Endothelial cell of umbilical vein (primary cell): ENCODE measurements at regions not wholly inside any gene's neighbourhood (a gene's known extent, or its start where the extent isn't known, plus 50 kb on each side); places are given as distances from the start of the nearest gene placed in this dataset.

ENCODE experiments used
- CTCF ChIP-seq, 2 donors: IDR thresholded peaks; 1 replicate in 1 of 2; 2 replicates in 1 of 2; pipeline ENCODE4 v1.5.1; 2011; ENCODE audit warnings: low read length in 2 of 2, mild to moderate bottlenecking in 2 of 2, moderate library complexity in 2 of 2, control low read depth in 1 of 2, inconsistent platforms in 1 of 2, low read depth in 1 of 2; ENCODE audit not compliant: insufficient read depth in 1 of 2; ENCODE audit errors: extremely low read depth in 1 of 2
- EZH2 ChIP-seq: IDR thresholded peaks from 2 replicates; pipeline ENCODE4 v1.6.1; 2012; ENCODE audit warnings: borderline replicate concordance, low read depth, mild to moderate bottlenecking, moderate library complexity, low read length, inconsistent platforms; ENCODE audit not compliant: severe bottlenecking
- JUN ChIP-seq: IDR thresholded peaks from 2 replicates; pipeline ENCODE4 v1.6.1; 2011; ENCODE audit warnings: borderline replicate concordance, low read depth; ENCODE audit not compliant: insufficient read length, insufficient read depth
- POLR2A ChIP-seq: IDR thresholded peaks from 2 replicates; pipeline ENCODE4 v1.6.1; 2012; ENCODE audit warnings: low read depth, mild to moderate bottlenecking, control low read depth, low read length
- POLR2AphosphoS5 ChIP-seq: IDR thresholded peaks from 2 replicates; pipeline ENCODE4 v1.6.1; 2012; ENCODE audit warnings: low read depth, mild to moderate bottlenecking, control low read depth, low read length, moderate library complexity; ENCODE audit not compliant: insufficient read depth

GRCh38 chr11:92696076-92696475 is 273.4 kb upstream of the MTNR1B start:
- TF ChIP-seq JUN (no peak), CTCF (IDR thresholded peaks at IDR 0.05; ENCODE audit: extremely low read depth in 1 of 2, insufficient read depth in 1 of 2, low read depth in 1 of 2, low read length in 2 of 2) (no peak), POLR2AphosphoS5 (no peak), POLR2A (no peak), EZH2 (no peak)
